Left hindlimb (tissue), 1 donor: ENCODE measurements at regions not wholly inside any gene's neighbourhood (a gene's known extent, or its start where the extent isn't known, plus 50 kb on each side); places are given as distances from the start of the nearest gene placed in this dataset.
A peak's percentile ranks its signal among the peaks of the same experiment; 100 is the strongest.

Experiments
- DNase-seq: peaks from one replicate; pipeline ENCODE4 v3.0.0-alpha.2; 2018

DNA sequence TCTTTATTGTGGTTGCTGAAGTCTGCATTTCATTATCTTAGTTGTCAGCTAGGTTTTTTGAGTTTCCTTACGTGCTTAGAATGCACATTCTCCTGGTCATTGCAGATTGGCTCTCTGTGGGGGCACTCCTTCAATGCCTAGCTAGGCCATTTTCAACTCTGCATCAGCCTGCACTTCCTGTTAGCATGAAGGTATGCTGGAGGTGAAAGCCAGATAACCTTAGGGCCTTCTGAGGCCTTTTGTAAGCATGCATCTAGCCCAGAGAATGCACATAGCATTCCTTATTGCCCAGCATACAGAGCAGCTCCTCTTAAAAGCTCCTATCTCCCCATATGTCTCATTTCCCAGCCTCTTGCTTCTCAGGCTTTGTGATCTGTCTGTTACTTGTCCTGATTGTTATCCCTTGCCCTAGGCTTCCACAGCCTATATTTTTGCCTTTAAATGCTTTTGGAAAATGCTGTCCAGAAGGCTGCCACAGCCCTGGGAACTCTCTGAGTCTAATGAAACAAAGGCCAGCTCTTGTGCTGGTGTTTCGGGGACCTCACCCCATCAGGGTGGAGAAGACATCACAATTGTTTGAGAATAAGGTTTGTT, 108.1 kb upstream of the IGFBP3 start:
- no peak for DNase-seq

DNA sequence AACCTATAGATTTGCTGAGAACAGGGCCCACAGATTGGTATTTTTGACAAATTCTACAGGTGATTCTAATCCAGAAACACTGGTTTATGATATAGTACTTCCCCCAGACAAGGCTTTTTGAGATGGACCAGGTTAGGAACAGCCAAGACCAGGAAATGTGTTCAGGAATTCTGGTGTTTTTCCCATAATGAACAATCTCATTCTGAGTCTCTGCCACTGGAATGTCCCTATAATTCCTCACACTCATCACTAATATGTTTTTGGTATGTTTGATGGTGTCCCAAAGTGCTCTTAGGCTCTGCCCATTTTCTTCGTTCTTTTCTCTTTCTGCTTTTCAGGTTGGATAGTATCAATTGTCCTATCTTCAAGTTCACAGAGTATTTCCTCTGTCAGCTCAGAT, 107.2 kb upstream of the IGFBP3 start:
- no peak for DNase-seq

DNA sequence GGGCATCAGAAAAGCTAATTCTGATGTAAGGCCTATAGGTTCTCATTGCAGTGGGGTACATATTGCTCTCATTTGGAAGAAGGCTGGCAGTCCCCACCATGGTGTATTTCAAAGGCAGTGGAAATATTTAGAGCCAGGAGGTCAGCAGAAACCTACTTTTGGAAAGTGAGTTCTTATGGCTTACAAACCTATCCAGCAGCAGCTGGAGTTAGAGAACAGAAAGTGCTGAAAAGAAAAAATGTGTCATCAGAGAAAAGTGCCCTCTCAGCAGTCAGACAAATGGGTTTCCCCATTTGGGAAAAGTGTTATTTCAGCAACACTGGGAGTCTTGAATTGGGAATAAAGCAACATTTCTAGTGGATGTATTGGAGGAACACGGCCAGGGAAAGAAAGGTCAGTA, 105.7 kb upstream of the IGFBP3 start:
- no peak for DNase-seq

DNA sequence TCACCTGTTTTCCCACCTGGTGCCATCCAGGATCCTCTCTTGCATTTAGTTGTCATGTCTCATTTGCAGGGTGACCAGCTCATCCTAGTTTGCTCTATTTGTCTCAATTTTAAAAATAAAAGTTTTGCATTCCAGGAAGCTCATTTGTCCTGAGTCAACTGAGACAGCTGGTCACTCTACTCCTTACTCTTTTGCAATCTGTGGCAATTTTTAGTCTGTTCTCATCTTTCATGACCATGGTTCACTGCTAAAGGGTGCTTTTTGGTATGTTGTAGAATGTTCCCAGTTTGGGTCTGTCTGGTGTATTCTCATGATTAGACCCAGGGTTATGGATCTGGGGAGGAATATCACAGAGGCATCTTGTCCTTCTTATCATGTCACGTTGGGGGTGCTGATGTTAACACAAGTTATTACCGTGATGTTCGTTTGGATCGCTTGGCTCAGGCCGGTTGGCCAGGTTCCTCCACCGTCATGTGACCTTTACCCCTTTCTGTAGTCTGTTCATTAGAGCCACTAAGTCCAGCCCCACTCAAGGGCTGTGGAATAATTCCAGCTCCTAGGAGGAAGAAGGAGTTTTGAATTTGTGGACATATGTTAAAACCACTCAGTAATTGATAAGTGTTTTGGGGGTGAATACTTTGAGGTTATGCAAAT, 103.3 kb upstream of the IGFBP3 start:
- DNase-seq: no peak

DNA sequence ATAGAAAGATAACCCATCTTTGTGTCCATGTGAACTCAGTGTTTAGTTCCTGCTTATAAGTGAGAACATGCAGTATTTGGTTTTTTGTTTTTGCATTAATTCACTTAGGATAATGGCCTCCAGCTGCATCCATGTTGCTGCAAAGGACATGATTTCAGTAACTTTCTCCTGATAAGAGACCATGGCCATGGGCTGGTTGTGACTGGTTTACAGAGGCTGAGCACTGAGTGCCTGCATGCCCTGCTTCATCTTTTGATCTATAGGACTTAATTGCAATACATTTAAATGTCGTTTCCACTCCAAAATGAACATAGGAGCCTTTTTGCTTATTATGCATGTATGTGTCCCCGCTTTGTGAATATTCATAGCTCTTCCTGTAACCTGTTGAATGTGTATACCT, 101.3 kb upstream of the IGFBP3 start:
- DNase-seq: no peak

DNA sequence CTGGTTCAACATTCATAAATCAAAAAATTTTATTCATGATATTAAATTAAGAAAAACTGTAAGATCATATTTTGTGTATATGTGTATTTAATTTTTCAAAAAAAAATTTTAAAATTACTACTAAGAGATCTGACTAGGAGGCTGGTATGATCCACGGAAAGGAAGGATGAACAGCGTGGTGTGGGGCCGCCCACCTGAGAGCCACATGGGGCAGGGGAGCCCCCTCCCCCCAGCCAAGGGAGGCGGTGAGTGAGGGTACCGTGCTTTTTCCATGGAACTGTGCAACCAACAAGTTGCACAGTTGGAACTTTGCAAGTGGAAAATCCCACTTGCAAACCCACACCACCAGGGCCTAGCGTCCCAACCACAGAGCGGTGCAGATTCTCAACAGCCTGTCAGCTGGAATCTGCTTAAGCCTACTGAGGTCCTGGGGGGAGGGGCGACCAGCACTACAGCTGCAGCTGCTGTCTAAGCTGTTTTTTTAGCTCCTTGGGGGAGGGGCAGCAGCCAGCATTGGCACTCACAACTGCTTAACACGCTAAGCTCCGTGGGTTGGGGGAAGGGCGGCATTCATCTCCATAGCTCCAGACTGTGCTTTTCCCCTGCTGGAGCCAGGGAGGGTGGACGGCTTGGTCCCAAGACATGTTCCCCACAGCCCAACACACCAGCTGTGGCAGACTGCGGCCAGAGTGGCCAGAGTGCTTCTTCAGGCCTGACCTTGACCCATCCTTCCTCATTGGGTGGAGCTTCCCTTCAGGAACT, 94.2 kb upstream of the IGFBP3 start:
- DNase-seq: peak; percentile 77

DNA sequence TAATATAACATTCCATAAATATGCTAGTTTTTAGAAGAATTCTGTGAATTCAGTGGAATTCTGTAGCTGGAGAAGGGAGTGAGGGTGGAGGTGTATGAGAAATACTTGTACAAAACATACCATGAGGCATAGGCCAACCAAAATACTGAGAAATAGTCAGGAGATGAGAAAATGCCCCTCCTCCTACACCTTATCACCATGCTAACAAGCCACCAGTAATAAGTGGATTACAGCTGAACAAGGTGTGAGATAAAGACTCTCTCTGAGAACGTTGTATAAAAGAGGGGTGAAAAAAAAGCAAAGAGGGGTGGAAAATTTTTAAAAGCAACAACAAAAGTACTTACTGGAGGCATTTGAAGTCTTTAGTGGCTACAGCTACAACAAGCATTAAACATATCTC, 90.4 kb upstream of the IGFBP3 start:
- DNase-seq: no peak

DNA sequence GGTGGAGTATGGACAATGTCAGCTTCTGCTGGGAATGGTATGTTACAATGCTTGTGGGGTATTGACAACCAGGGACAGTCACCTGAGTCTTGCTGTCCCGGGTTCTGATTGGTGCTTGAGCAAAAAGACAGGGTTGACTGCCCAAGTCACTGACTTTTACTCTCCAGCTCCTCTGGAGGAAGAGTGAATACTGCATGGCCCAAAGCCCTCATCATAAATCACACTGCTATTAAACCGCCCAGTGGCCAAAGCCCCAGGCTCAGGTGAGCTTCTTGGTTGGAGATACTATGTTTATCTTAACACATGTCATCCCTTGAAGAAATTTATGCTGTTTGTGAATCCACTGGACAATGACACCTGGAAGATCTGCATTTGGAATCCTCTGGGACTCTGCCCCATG, 90.0 kb upstream of the IGFBP3 start:
- DNase-seq: no peak

DNA sequence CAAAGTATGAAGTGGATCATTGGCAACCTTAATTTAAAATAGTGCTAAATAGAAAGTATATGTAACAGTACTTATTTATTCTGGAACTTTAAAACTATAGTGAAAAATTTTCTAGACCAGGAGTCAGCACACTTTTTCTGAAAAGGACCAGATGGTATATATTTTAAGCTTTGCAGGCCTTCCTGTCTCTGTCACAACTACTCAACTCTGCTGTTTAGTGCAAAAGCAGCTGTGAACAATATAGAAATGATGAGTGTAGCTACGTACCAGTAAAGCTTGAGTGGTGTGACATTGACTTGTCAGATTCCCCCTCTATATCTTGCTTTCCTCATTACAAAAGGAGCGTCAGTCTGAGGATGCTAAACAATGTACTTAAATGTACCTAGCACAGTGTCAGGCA, 88.1 kb upstream of the IGFBP3 start:
- no peak for DNase-seq

DNA sequence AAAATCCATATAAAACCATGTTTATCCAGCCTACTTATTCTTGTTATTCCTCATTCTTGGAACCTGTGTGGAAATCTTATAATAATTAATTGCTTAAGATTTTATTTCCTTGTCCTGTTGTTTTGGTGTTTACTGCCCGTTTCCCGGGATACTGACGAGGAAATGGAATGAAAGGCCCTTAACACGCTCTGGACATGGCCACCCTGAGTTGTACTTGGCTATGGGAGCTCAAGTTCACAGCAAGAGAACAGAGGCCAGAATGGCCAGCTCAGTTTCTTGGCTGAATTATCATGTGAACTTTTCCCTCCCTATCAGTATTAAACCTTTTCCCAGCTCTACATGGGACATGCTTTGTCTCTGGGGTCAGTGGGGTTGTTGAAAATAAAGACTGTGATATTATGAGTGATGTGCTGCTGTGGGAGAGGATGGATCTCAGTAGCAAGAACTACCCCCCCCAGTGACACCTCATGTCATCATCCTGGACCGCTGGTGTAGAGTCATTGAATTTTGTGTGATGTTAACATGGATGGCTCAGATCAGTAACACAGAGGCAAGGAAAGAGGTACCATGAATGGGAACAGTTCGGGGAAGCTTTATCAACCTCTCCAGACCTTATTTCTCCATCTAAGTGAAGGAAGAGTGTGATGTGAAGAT, 87.0 kb upstream of the IGFBP3 start:
- no peak for DNase-seq

DNA sequence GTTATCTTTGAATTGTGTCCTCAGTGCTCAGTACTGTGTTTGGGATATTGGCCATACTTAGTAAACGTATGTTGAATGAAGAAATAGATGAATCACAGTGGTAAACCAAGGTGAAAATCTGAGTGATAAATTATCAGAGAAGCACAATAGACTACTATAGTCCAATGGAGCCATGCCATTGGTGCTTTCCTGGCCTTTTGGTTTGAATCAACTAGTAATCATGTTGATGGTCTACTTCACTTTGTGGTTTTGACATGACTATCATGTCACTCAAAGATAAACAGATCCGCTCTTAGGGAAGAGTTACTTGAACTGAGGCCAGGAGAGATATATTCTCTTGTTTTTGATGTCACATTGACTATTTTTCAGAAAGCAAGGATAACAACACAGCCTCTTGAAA, 86.1 kb upstream of the IGFBP3 start:
- no peak for DNase-seq

DNA sequence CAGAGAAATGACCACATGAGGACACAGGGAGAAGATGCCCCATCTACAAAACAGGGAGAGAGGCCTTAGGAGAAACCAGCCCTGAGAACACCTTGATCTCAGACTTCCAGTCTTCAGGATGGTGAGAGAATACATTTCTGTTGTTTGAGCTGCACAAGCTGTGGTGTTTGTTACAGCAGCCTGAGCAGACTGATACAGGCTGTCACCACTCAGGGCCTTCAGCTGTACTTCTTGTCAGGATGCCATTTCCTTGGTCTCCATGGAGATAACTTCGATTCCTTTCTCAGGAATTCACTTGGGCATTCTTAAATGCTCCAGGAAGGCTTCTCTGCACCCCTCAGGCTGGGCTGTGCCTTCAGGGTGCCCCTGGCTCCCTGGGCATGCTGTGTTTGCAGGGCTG, 85.7 kb upstream of the IGFBP3 start:
- no peak for DNase-seq

DNA sequence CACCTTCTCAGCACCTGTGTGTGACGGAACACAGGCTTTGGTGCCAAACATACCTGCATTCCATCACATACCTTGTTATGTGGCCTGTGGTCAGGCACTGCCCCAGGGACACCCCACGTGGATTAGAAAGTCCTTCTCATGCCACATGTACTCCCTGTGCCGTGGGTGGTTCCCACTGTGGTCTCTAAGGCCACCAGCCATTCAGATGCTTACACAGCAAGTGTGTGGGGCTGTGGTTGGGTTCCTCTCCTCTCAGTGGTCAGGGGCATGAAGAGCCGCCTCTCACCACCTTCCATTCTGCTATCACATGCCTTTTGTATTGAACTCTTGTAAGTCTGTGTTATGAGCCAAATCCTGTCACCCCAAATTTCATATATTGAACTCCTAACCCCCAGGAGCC, 85.1 kb upstream of the IGFBP3 start:
- DNase-seq: no peak

DNA sequence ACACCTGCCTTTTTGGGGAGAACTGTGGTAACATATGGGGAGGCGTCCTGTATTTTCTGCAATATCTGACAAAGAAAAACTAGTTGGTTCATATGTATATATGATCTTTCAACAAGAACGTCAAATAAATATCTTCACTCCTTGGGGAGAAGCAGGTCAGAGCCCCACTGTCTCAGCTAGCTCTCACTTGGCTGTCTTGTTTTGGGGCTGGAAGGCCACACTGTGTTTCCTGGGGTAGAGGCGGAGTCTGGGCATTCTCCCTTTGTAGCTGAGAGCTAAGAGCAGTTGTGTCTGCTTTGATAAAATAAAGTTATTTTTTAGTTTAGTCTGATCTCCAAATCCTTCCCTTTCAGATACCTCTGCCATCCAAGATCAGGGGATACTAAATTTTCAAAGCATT, 83.9 kb upstream of the IGFBP3 start:
- no peak for DNase-seq

DNA sequence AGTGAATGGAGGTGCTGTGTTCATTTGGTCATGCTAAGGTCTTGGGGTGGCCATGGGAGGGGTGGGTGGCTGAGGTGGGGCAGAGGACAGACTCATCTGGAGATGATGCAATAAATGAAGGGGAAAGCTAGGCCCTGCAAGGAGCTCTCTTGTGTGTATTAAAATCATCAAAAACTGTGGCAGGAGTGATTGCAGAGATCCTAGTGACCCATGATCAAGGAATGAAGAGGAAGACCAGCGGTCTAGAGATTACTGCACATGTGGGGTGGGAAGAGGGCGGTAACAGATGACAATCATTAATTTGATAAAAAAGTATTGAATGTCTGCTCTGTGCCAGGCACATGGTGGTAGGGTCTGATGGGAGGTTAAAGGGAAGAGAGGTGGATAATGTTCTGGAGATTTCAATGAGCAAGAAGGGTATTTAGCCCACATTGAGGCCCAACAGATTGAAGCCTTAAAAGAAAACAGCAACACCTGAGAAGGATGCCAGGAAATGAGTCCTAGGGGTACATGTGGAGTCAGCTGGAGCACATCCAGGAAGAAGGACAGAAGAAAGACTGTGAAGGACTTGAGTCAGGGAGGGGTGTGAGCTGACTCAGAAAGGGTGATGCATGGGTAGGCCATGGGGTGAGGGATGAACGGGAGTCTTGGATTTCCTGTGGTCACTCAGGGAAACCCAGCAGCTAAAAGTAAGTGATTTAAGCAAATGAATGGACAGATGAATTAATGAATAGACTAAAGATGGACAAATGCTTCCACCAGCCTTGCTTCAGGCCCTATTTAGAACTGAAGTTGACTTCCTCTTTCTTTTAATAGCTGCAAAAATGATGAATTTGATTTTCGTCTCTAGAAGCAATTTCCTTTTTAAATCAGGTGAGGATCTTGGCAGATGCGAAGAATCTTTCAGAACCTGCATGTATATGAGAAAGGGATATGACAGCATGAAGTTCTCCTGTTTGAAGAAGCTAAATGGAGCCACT, 83.1 kb upstream of the IGFBP3 start:
- DNase-seq: no peak

DNA sequence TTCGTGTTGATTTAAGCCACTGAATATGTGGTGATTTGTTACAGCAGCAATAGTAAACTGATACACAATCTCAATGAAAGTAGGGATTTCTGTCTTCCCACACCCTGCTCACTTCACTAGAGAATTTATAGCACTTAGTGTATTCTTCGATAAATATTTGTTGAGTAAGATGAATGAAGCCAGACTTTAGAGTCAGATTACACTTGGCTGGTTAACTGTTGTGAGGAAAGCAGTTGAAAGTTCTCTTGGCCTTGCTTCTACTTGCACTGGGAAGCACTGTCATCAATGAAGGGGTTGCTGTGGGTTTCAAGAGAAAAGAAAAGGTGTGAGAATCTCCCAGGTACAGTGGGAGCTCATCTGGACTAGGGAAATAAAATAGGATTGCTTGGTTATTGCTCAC, 82.1 kb upstream of the IGFBP3 start:
- DNase-seq: no peak

DNA sequence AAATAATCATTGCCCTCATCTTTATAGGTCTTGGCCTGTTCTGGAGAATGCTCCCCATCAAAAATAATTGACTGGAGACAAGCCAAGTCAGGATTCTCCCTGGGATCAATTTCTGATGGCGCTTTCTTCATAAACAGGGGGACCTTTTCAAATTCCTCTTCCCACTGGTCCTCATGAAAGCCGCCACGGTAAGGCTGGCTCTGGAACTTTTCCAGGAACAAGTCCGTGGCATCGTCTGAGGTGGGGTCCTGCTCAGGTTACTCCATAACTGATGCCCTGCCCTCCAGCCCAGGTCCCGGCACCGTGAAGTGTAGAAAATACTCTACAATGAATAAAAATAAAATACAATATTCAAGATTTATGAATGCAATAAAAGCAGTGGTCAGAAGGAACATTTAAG, 79.4 kb upstream of the IGFBP3 start:
- DNase-seq: no peak

DNA sequence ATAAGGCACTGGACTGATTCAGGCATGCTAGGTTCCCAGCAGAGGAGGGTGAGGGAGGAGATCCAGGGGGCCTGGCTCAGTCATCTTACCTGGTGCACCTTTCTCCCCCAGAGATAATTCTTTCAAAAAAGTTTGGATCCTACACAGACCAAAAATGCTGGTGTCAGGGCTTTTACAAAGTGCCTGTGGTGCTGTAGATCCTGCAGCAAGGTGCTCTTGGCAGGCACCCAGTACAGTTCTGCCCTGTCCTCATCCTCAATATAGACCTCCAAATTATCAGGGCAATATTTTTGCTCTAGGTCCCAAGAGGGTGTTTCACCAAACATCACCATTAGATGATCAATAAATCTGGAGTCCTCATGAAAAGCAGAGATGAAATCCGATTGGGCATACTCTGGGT, 78.5 kb upstream of the IGFBP3 start:
- no peak for DNase-seq

DNA sequence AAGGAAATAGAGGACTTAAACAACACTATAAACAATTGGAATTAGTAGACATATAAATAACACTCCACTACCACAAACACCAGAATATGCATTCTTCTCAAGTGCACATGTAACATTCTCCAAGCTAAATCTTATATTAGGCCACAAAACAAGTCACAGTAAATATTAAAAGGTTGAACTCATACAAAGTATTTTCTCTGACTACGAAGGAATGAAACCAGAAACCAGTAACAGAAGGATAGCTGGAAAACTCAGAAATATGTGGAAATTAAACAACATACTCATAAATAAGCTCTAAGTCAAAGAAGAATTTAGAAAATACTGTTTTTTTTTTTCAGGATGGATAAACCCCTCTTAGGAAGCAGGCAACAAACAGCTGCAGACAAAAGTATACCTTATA, 77.4 kb upstream of the IGFBP3 start:
- DNase-seq: no peak

DNA sequence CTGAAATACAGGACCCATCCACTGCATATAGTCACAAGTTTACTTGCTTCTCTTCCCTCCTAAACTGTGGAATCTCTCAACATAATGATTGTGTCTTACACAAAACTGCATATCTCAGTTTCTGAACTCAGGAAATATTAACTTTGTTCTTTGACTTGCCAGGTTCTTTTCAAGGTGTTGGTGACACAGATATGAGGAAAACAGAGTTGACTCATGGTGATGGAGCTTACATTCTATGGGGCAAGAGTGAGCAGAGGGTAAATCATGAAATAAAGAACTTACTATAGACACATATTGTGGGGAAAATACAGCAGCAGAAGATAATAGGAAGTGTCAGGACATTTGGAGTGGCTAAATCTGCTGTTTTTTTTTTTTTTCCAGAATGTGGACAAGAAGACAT, 72.5 kb upstream of the IGFBP3 start:
- no peak for DNase-seq

DNA sequence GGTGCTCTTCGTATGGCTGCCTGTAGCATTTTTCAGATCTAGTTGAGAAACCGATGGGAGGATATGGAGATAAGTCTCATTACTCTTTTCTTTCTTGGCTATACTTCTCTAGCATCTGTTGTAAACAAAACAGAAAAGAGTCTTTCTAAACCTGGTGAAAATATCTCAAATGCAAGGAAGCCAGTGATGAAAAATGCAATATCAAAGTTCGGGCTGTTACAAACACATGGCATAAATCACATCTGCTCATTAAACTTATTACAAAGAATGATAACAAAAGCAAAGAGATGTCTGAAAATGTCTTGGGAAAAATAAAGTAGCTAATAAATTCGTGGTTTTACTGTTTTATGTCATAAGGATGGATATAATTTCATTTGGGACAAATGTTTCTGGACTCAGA, 71.8 kb upstream of the IGFBP3 start:
- no peak for DNase-seq

DNA sequence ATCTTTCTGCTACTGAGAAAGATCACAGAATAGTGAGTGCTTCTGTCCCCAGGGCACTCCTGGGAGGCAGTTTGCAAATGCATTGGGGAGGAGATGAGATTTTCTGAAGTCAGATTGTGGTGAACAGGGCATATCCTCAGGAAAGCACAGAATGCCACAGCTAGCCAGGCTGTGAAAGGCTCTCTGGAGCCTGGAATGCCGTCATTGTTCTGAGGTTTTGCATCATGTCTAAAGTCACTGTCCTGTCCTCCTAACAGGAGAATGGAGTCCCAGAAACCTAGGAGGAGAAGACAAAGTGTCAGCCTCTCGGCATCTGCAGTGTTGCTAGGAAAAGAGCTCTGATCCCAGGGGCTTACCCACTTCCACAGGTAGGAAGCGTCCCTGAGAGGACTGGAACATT, 69.2 kb upstream of the IGFBP3 start:
- no peak for DNase-seq
